Trophoblast cell (in vitro differentiated cells and primary cell): ENCODE measurements at regions not wholly inside any gene's neighbourhood (a gene's known extent, or its start where the extent isn't known, plus 50 kb on each side); places are given as distances from the start of the nearest gene placed in this dataset.
"Not testable (repeated sequence)": the region's sequence is repeated elsewhere in the genome, so short reads cannot be mapped to it uniquely, and the experiment has no call there.

Experiments used
- DNase-seq, 2 donors: peaks; one replicate each; pipeline ENCODE4 v3.0.0-alpha.2; 2016
- H2AFZ ChIP-seq: 2 replicates; pipeline ENCODE4 v1.6.1; 2013; ENCODE audit warnings: low read length, moderate library complexity, mild to moderate bottlenecking; ENCODE audit not compliant: insufficient read depth, poor library complexity
- H2AK5ac ChIP-seq: 2 replicates; pipeline ENCODE4 v1.6.1; 2013; ENCODE audit warnings: mild to moderate bottlenecking, low read length
- H2BK120ac ChIP-seq: 2 replicates; pipeline ENCODE4 v1.6.1; 2013; ENCODE audit warnings: low read length, mild to moderate bottlenecking, moderate library complexity; ENCODE audit not compliant: insufficient read depth, poor library complexity
- H2BK12ac ChIP-seq: 2 replicates; pipeline ENCODE4 v1.6.1; 2013; ENCODE audit warnings: mild to moderate bottlenecking, low read length, moderate library complexity
- H2BK5ac ChIP-seq: 2 replicates; pipeline ENCODE4 v1.6.1; 2013; ENCODE audit warnings: low read length, low read depth, moderate library complexity, mild to moderate bottlenecking; ENCODE audit not compliant: poor library complexity
- H3K14ac ChIP-seq: 2 replicates; pipeline ENCODE4 v1.6.1; 2013; ENCODE audit warnings: mild to moderate bottlenecking, low read length
- H3K18ac ChIP-seq: 2 replicates; pipeline ENCODE4 v1.6.1; 2013; ENCODE audit warnings: mild to moderate bottlenecking, low read length
- H3K23ac ChIP-seq: 2 replicates; pipeline ENCODE4 v1.6.1; 2013; ENCODE audit warnings: low read length
- H3K27ac ChIP-seq: 2 replicates; pipeline ENCODE4 v1.5.1; 2013; ENCODE audit warnings: low read depth, mild to moderate bottlenecking, inconsistent platforms, low read length, moderate library complexity
- H3K27me3 ChIP-seq: 2 replicates; pipeline ENCODE4 v1.6.1; 2013; ENCODE audit warnings: inconsistent platforms, mild to moderate bottlenecking, low read length, moderate library complexity; ENCODE audit not compliant: insufficient read depth
- H3K36me3 ChIP-seq, 2 experiments: 1 replicate in 1 of 2; 2 replicates in 1 of 2; pipeline ENCODE4 v1.6.1; 2013; ENCODE audit warnings: low read length in 2 of 2, mild to moderate bottlenecking in 2 of 2, moderate library complexity in 1 of 2; ENCODE audit not compliant: insufficient read depth in 2 of 2, control insufficient read depth in 1 of 2
- H3K4ac ChIP-seq: 2 replicates; pipeline ENCODE4 v1.6.1; 2013; ENCODE audit warnings: low read depth, mild to moderate bottlenecking, low read length, moderate library complexity
- H3K4me1 ChIP-seq, 2 experiments: 1 replicate in 1 of 2; 2 replicates in 1 of 2; pipeline ENCODE4 v1.6.1; 2013; ENCODE audit warnings: low read length in 2 of 2, mild to moderate bottlenecking in 2 of 2, moderate library complexity in 1 of 2; ENCODE audit not compliant: insufficient read depth in 2 of 2, control insufficient read depth in 1 of 2
- H3K4me2 ChIP-seq: 2 replicates; pipeline ENCODE4 v1.6.1; 2013; ENCODE audit warnings: inconsistent platforms, mild to moderate bottlenecking, low read length, moderate library complexity
- H3K4me3 ChIP-seq: 2 replicates; pipeline ENCODE4 v1.5.1; 2013; ENCODE audit warnings: mild to moderate bottlenecking, low read depth, low read length, inconsistent platforms
- H3K79me1 ChIP-seq: one replicate; pipeline ENCODE4 v1.6.1; 2013; ENCODE audit warnings: low read length
- H3K79me2 ChIP-seq: 2 replicates; pipeline ENCODE4 v1.6.1; 2013; ENCODE audit warnings: low read length, mild to moderate bottlenecking; ENCODE audit not compliant: control insufficient read depth, insufficient read depth, poor library complexity
- H3K9ac ChIP-seq: 2 replicates; pipeline ENCODE4 v1.6.1; 2013; ENCODE audit warnings: mild to moderate bottlenecking, low read length
- H3K9me3 ChIP-seq: 2 replicates; pipeline ENCODE4 v1.6.1; 2013; ENCODE audit warnings: low read depth, mild to moderate bottlenecking, control low read depth, inconsistent platforms, low read length; ENCODE audit not compliant: insufficient read depth
- H4K12ac ChIP-seq: 2 replicates; pipeline ENCODE4 v1.6.1; 2013; ENCODE audit warnings: low read depth, mild to moderate bottlenecking, low read length, moderate library complexity
- H4K8ac ChIP-seq: 2 replicates; pipeline ENCODE4 v1.6.1; 2013; ENCODE audit warnings: low read depth, mild to moderate bottlenecking, low read length, moderate library complexity
- H4K91ac ChIP-seq: one replicate; pipeline ENCODE4 v1.6.1; 2013; ENCODE audit warnings: low read depth, mild to moderate bottlenecking, low read length, moderate library complexity
- WGBS: extraction: QIAGEN DNeasy Blood & Tissue Kit; methylation state at CpG from one replicate; pipeline ENCODE4 v1.1.7; 2013; ENCODE audit warnings: missing lambda C conversion rate; ENCODE audit not compliant: insufficient read length, insufficient coverage; ENCODE audit errors: extremely low coverage; 5-methylcytosine and 5-hydroxymethylcytosine counted together

GRCh38 chrX:111581086-111581485, 69.6 kb downstream of the SERTM2 start:
- H2AFZ ChIP-seq, result no peak overlapping the region
- no peak overlapping the region for H3K4me2 ChIP-seq
- H2BK120ac ChIP-seq, result no peak overlapping the region
- no peak overlapping the region for H4K8ac ChIP-seq
- no peak overlapping the region for H3K14ac ChIP-seq
- no peak overlapping the region for H2BK5ac ChIP-seq
- H3K79me2 ChIP-seq, result no peaks in the 10 kb centered on the region
- H3K36me3 ChIP-seq, result no peaks in the 10 kb centered on the region
- no peak overlapping the region for H3K9ac ChIP-seq
- H3K79me1 ChIP-seq, result no peaks in the 10 kb centered on the region
- no peak overlapping the region for H4K91ac ChIP-seq
- H3K4me3 ChIP-seq, result no peak overlapping the region
- H3K27ac ChIP-seq, result no peak overlapping the region
- H2AK5ac ChIP-seq, result no peak overlapping the region
- no peak overlapping the region for H2BK12ac ChIP-seq
- no peaks in the 10 kb centered on the region for H3K4me1 ChIP-seq
- H3K23ac ChIP-seq, result no peak overlapping the region
- H4K12ac ChIP-seq, result no peak overlapping the region
- H3K4ac ChIP-seq, result no peak overlapping the region
- no CpG with 5 or more reads among the region's 2 CpGs for WGBS
- no peaks in the 10 kb centered on the region for H3K9me3 ChIP-seq
- DNase-seq, result no peak
- H3K18ac ChIP-seq, result no peak overlapping the region
- H3K27me3 ChIP-seq, result no peaks in the 10 kb centered on the region

DNA sequence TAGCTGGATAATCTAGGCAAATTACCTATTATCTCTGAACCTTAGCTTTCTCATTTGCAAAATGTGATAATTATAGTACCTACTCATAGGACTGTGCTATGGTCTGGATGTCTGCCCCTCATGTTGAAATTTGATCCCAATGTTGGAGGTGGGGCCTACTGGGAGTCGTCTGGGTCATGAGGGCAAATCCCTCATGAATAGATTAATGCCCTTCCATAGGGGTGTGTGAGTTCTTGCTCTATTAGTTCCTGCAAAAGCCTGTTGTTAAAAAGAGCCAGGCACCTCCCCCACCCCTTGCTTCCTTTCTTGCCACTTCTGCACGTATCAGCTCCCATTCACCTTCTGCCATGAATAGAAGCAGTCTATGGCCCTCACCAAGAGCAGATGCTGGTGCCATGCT, 73.9 kb downstream of the SERTM2 start:
- H2AFZ ChIP-seq, result no peak overlapping the region
- H2BK120ac ChIP-seq, result no peak overlapping the region
- H3K18ac ChIP-seq, result no peak overlapping the region
- no peak overlapping the region for H4K8ac ChIP-seq
- H3K4me3 ChIP-seq, result no peak overlapping the region
- no peak overlapping the region for H2AK5ac ChIP-seq
- DNase-seq, result no peak
- no peak overlapping the region for H4K91ac ChIP-seq
- no peak overlapping the region for H3K23ac ChIP-seq
- no peaks in the 10 kb centered on the region for H3K79me2 ChIP-seq
- no peak overlapping the region for H4K12ac ChIP-seq
- H3K4me2 ChIP-seq, result no peak overlapping the region
- no peak overlapping the region for H2BK12ac ChIP-seq
- no peak overlapping the region for H3K4ac ChIP-seq
- no CpG with 5 or more reads among the region's 2 CpGs for WGBS
- no peaks in the 10 kb centered on the region for H3K79me1 ChIP-seq
- no peaks in the 10 kb centered on the region for H3K9me3 ChIP-seq
- no peak overlapping the region for H2BK5ac ChIP-seq
- no peaks in the 10 kb centered on the region for H3K4me1 ChIP-seq
- no peak overlapping the region for H3K14ac ChIP-seq
- no peaks in the 10 kb centered on the region for H3K36me3 ChIP-seq
- no peaks in the 10 kb centered on the region for H3K27me3 ChIP-seq
- no peak overlapping the region for H3K9ac ChIP-seq
- no peak overlapping the region for H3K27ac ChIP-seq

GRCh38 chrX:111594348-111594877, 83.0 kb downstream of the SERTM2 start:
- H3K9ac ChIP-seq, H3K4me1 ChIP-seq, H3K79me1 ChIP-seq, H3K23ac ChIP-seq, H3K9me3 ChIP-seq, H3K18ac ChIP-seq, H2BK120ac ChIP-seq, H3K4ac ChIP-seq, H3K27ac ChIP-seq, H4K12ac ChIP-seq, H3K79me2 ChIP-seq, H2BK5ac ChIP-seq, H3K36me3 ChIP-seq, H2AK5ac ChIP-seq, H3K4me2 ChIP-seq, DNase-seq, H2AFZ ChIP-seq, H2BK12ac ChIP-seq, H4K91ac ChIP-seq, H4K8ac ChIP-seq, H3K14ac ChIP-seq, H3K27me3 ChIP-seq, H3K4me3 ChIP-seq: not testable (repeated sequence)
- no CpG with 5 or more reads among the region's 28 CpGs for WGBS

DNA sequence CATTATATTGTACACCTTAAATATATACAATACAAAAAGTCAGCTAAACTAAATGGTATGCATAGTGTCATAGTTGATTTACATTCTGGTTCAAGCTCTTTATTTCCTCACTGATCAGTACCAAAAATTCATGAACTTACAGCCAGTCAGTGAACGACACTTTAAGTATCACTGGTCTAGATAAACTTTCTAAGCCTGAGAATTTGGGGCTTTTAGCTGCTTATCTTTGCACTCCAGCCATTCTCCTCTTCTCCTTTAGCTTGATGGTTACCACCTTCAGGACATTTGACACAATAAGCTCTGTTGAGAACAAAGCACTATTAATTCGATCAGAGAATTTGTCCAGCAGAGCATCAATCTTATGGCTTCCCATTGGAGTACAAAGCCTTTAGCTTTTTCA, 83.0 kb upstream of the ALG13 start:
- no peaks in the 10 kb centered on the region for H3K79me2 ChIP-seq
- no peaks in the 10 kb centered on the region for H3K4me1 ChIP-seq
- H3K14ac ChIP-seq, result no peak overlapping the region
- no peak overlapping the region for H2BK5ac ChIP-seq
- H3K27me3 ChIP-seq, result no peaks in the 10 kb centered on the region
- DNase-seq, result no peak
- H3K9me3 ChIP-seq, result no peaks in the 10 kb centered on the region
- no peak overlapping the region for H3K9ac ChIP-seq
- H4K91ac ChIP-seq, result no peak overlapping the region
- no peak overlapping the region for H3K23ac ChIP-seq
- H3K27ac ChIP-seq, result no peak overlapping the region
- H3K79me1 ChIP-seq, result no peaks in the 10 kb centered on the region
- H3K36me3 ChIP-seq, result no peaks in the 10 kb centered on the region
- H4K8ac ChIP-seq, result no peak overlapping the region
- H3K4me3 ChIP-seq, result no peak overlapping the region
- no peak overlapping the region for H3K4me2 ChIP-seq
- H3K4ac ChIP-seq, result no peak overlapping the region
- no peak overlapping the region for H2BK120ac ChIP-seq
- H3K18ac ChIP-seq, result no peak overlapping the region
- no peak overlapping the region for H2AFZ ChIP-seq
- H4K12ac ChIP-seq, result no peak overlapping the region
- H2BK12ac ChIP-seq, result no peak overlapping the region
- H2AK5ac ChIP-seq, result no peak overlapping the region
- WGBS, result no CpG with 5 or more reads among the region's 2 CpGs
